DOHH2 (cell line): ENCODE measurements at regions not wholly inside any gene's neighbourhood (a gene's known extent, or its start where the extent isn't known, plus 50 kb on each side); places are given as distances from the start of the nearest gene placed in this dataset.

Experiments
- EZH2phosphoT487 ChIP-seq: fragments of 200-600 bp; sonication (generic); IDR thresholded peaks from 2 replicates; pipeline ENCODE4 v1.6.1; 2017; ENCODE audit warnings: borderline replicate concordance, mild to moderate bottlenecking, antibody characterized with exemption, low read length, moderate library complexity, mixed read lengths
- TF ChIP-seq, protein P1 (sequence below): fragments of 200-600 bp; sonication (generic); IDR thresholded peaks from one replicate; pipeline ENCODE4 v1.5.1; 2014; ENCODE audit warnings: antibody characterized with exemption, mild to moderate bottlenecking, low read depth, low read length; ENCODE audit not compliant: poor library complexity, severe bottlenecking

GRCh38 chr16:27657811-27658210 is 107.9 kb downstream of the KATNIP start:
- TF ChIP-seq, protein P1, sequence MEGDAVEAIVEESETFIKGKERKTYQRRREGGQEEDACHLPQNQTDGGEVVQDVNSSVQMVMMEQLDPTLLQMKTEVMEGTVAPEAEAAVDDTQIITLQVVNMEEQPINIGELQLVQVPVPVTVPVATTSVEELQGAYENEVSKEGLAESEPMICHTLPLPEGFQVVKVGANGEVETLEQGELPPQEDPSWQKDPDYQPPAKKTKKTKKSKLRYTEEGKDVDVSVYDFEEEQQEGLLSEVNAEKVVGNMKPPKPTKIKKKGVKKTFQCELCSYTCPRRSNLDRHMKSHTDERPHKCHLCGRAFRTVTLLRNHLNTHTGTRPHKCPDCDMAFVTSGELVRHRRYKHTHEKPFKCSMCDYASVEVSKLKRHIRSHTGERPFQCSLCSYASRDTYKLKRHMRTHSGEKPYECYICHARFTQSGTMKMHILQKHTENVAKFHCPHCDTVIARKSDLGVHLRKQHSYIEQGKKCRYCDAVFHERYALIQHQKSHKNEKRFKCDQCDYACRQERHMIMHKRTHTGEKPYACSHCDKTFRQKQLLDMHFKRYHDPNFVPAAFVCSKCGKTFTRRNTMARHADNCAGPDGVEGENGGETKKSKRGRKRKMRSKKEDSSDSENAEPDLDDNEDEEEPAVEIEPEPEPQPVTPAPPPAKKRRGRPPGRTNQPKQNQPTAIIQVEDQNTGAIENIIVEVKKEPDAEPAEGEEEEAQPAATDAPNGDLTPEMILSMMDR: no peak
- TF ChIP-seq EZH2phosphoT487: no peak
